Astrocyte of the spinal cord (primary cell): ENCODE measurements at regions not wholly inside any gene's neighbourhood (a gene's known extent, or its start where the extent isn't known, plus 50 kb on each side); places are given as distances from the start of the nearest gene placed in this dataset.
"Not testable (repeated sequence)": the region's sequence is repeated elsewhere in the genome, so short reads cannot be mapped to it uniquely, and the experiment has no call there.

Experiments
- DNase-seq: peaks from one replicate; pipeline ENCODE4 v3.0.0; 2011; ENCODE audit warnings: low read depth, low spot score
- H3K4me3 ChIP-seq: 2 replicates; pipeline ENCODE4 v1.5.1; 2011; ENCODE audit warnings: low read depth, mild to moderate bottlenecking, low read length, moderate library complexity
- in situ Hi-C: cut with HindIII; loops from 2 replicates; pipeline ENCODE4 v1.10.0; 2017; ENCODE audit warnings: low sequenced_read_pairs
- TF ChIP-seq, protein P1 (sequence below): IDR thresholded peaks from 2 replicates; pipeline ENCODE4 v1.5.1; 2012; ENCODE audit warnings: low read depth, mild to moderate bottlenecking, low read length, inconsistent platforms

DNA sequence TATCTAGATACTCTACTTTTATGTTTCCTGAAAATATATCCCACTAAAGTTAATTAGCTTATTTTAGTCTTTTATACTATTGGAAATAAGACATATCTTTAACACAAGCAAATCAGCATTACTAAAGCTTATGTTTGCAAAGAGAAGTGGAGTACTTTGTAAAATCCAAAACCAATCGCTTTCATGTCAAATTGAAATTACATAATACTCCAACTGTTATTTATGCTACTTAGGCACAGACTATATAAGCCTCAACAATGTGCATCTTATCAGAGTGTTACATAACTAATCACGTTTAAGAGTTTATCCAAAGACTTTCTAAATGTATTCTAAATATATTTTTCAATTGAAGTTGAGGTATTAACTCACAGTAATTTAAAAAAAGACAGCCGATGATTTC is 200.0 kb downstream of the PCDH20 start:
- no peak overlapping the region for H3K4me3 ChIP-seq
- TF ChIP-seq, protein P1, sequence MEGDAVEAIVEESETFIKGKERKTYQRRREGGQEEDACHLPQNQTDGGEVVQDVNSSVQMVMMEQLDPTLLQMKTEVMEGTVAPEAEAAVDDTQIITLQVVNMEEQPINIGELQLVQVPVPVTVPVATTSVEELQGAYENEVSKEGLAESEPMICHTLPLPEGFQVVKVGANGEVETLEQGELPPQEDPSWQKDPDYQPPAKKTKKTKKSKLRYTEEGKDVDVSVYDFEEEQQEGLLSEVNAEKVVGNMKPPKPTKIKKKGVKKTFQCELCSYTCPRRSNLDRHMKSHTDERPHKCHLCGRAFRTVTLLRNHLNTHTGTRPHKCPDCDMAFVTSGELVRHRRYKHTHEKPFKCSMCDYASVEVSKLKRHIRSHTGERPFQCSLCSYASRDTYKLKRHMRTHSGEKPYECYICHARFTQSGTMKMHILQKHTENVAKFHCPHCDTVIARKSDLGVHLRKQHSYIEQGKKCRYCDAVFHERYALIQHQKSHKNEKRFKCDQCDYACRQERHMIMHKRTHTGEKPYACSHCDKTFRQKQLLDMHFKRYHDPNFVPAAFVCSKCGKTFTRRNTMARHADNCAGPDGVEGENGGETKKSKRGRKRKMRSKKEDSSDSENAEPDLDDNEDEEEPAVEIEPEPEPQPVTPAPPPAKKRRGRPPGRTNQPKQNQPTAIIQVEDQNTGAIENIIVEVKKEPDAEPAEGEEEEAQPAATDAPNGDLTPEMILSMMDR = no peak
- in situ Hi-C loops = no loop called here
- no peak for DNase-seq

DNA sequence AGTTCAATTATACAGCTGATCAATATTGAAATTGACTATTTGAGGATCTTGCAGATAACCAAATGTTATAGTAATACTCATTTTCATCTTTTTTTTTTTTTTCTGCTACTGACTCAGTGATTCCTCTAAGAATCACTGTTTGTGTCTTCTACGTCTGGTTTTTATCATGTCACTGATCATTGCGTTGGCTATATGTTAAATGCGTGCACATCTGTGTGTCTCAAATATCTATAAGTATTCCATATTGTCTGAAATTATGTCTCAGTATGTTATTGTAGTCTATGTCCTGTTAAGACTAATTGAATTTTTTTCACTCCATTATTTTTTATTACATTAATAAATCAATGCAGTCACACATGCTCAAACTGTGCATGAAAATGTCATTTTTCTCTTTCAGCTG is 200.5 kb downstream of the PCDH20 start:
- no peak for DNase-seq
- no peak overlapping the region for H3K4me3 ChIP-seq
- in situ Hi-C loops = no loop called here
- TF ChIP-seq, protein P1 = no peak

DNA sequence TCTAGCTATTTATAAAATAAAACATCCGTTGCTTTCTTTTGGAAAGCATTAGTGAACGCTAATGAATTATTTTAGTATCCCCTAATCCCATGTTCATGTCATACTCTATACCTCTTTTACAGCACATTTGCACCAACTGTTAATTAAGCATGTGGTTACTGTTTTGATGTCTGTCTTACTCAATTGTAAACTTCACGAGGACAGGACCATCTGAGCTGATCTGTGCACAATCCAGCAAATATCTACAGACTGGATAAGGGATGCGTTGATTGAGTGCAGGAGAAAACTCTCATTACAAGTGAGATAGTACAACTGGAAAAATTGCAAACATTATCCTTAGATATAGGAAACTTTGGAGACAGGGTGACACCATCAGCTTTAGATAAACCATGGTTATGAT is 201.1 kb downstream of the PCDH20 start:
- TF ChIP-seq, protein P1 = no peak
- in situ Hi-C loops = no loop called here
- no peak for DNase-seq
- no peak overlapping the region for H3K4me3 ChIP-seq

DNA sequence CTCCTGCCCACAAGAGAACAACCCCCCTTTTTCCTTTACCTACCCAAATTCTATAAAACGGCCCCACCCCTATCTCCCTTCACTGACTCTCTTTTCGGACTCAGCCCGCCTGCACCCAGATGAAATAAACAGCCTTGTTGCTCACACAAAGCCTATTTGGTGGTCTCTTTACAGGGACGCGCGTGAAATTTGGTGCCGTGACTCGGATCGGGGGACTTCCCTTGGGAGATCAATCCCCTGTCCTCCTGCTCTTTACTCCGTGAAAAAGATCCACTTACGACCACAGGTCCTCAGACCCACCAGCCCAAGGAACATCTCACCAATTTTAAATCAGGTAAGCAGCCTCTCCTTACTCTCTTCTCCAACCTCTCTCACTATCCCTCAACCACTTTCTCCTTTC is 209.8 kb downstream of the PCDH20 start:
- H3K4me3 ChIP-seq, DNase-seq, in situ Hi-C loops: not testable (repeated sequence)

DNA sequence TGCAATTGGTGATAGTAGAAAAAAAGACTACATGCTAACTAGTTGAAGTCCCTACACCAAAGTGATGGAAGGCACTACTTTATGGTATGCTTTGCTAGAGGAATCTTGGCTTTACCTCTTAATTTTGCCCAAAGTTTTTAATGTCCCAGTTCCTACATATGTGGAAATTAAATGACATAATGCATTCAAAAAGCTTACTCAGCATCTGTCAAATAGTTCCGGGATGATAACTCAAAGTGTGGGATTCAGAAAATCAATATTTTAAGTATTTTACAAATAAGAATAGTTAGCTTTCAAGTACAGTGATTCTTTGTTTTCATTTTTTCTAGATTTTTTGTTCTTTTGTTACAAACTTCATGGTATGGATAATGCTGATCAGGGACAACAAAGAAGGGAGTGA is 211.6 kb downstream of the PCDH20 start:
- in situ Hi-C loops = no loop called here
- no peak for DNase-seq
- TF ChIP-seq, protein P1 = no peak
- H3K4me3 ChIP-seq = no peak overlapping the region

DNA sequence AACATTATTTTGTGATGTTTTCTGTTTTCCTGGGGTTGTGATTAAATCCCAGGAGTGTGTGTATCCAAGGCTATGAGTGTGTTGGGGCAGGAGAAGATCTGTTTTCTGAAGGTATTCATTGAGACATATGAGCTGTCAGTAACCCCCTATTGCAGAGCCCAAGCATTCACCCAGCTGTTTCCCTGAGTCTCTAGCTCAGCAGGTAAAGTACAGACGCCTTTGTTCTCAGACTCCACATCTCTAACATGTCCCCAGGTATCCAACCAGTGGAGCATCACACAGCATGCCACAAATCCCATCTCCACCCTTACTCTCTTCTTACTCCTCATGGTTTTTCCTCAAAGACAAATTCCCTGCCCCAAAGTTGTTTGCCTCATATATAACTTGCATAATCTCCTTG is 213.6 kb downstream of the PCDH20 start:
- no peak overlapping the region for H3K4me3 ChIP-seq
- no peak for DNase-seq
- in situ Hi-C loops = no loop called here
- TF ChIP-seq, protein P1 = no peak

DNA sequence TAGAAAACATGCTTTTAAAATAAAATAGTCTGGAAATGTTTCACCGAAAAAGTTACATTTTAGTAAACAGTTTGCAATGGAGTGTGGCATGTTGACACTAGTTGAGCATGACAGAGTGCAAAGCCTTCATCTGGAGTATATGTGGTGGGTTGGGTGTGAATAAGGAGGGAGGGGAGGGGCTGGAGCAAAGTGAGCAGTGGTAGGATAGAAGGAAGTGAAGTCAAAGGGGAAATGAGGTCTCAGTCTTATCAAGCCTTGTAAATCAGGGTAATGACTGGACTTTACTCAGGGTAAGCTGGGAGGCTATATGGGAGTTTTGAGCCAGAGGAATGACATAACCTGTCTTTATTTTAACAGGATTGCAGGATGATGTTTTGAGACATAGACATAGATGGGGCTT is 222.8 kb downstream of the PCDH20 start:
- H3K4me3 ChIP-seq = no peak overlapping the region
- no peak for DNase-seq
- TF ChIP-seq, protein P1 = no peak
- in situ Hi-C loops = no loop called here
